ENCODE measurements at regions not wholly inside any gene's neighbourhood (a gene's known extent, or its start where the extent isn't known, plus 50 kb on each side); places are given as distances from the start of the nearest gene placed in this dataset.

DNA sequence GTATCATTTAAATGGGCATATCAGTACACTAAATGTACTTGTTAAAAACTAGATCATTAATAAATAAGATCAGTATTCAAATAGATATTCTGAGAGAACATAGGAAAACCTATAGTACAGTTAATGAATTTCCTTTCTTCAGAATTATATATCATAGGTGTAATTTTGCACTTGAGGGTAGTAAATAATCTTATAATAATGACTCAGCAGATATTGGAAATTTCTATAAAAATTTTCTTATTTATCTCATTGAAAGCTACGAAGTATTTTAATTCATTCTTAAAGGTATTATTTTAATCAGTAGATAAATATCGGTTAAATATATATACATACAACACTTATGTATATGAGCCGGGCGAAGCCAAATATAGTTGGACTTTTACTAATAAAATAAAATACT, 300.9 kb upstream of the SOX2 start:
- no peak overlapping the region for H3K9ac ChIP-seq
- H3K4me3 ChIP-seq (ENCODE audit: low read depth, low read length): no peak overlapping the region
- TF ChIP-seq, protein P1, sequence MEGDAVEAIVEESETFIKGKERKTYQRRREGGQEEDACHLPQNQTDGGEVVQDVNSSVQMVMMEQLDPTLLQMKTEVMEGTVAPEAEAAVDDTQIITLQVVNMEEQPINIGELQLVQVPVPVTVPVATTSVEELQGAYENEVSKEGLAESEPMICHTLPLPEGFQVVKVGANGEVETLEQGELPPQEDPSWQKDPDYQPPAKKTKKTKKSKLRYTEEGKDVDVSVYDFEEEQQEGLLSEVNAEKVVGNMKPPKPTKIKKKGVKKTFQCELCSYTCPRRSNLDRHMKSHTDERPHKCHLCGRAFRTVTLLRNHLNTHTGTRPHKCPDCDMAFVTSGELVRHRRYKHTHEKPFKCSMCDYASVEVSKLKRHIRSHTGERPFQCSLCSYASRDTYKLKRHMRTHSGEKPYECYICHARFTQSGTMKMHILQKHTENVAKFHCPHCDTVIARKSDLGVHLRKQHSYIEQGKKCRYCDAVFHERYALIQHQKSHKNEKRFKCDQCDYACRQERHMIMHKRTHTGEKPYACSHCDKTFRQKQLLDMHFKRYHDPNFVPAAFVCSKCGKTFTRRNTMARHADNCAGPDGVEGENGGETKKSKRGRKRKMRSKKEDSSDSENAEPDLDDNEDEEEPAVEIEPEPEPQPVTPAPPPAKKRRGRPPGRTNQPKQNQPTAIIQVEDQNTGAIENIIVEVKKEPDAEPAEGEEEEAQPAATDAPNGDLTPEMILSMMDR (IDR thresholded peaks at IDR 0.05): no peak

DNA sequence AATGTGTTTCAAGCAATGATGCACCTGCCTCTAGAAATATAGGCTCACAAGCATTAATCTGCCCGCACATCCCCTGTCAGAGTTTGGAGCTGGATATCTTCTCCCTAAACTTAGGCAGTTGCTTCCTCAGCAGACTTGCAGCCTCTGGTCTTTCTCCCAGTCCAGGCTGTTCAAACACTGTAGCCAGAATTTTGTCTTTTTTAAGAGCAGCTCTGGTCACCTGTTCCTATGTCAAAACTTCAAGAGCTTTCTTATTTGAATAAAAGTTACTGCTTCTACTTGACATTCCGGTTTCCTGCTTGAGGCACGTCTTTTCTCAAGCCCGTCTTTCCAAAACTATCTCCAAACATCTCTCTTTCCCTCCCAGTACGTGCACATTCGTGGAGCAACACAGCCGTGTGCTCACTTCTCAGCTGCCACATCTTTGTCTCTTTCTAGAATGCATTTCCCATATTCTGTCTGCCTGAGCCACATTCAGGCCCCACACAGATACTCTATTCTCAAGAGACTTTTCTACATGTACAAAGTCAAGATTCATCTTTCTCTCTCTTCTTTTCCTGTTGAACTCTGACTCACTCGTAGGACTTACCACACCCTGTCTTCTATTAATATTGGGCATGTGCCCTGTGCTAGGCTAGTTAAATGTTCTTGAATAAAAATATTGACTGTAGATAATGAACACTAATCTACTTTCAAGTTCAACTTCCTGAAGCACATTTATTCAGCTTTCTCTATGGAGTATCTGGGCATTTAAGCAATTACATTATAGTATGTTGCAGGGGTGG, 307.7 kb upstream of the SOX2 start:
- Histone ChIP-seq H3K27ac (no peak overlapping the region), H3K36me3 (ENCODE audit: control insufficient read depth, insufficient read depth, low read length) (no peaks in the 10 kb centered on the region), H3K9me3 (ENCODE audit: control insufficient read depth, low read length) (no peaks in the 10 kb centered on the region), H3K4me1 (no peaks in the 10 kb centered on the region), H3K79me2 (no peaks in the 10 kb centered on the region), H2AFZ (no peak overlapping the region), H3K27me3 (ENCODE audit: control insufficient read depth, insufficient read depth, low read length) (no peaks in the 10 kb centered on the region), H3K4me3 (ENCODE audit: low read depth, low read length) (no peak overlapping the region), H3K9ac (no peak overlapping the region), H3K4me2 (ENCODE audit: low read length) (no peak overlapping the region)
- TF ChIP-seq, protein P1 (IDR thresholded peaks at IDR 0.05): no peak

More for the DNA sequence above, 300.9 kb upstream of the SOX2 start:
- no peak overlapping the region for H3K4me2 ChIP-seq (ENCODE audit: low read length)
- H2AFZ ChIP-seq: no peak overlapping the region
- no peaks in the 10 kb centered on the region for H3K4me1 ChIP-seq
- no peaks in the 10 kb centered on the region for H3K79me2 ChIP-seq
- no peaks in the 10 kb centered on the region for H3K9me3 ChIP-seq (ENCODE audit: control insufficient read depth, low read length)
- no peaks in the 10 kb centered on the region for H3K27me3 ChIP-seq (ENCODE audit: control insufficient read depth, insufficient read depth, low read length)
- H3K36me3 ChIP-seq (ENCODE audit: control insufficient read depth, insufficient read depth, low read length): no peaks in the 10 kb centered on the region
- no peak overlapping the region for H3K27ac ChIP-seq

DNA sequence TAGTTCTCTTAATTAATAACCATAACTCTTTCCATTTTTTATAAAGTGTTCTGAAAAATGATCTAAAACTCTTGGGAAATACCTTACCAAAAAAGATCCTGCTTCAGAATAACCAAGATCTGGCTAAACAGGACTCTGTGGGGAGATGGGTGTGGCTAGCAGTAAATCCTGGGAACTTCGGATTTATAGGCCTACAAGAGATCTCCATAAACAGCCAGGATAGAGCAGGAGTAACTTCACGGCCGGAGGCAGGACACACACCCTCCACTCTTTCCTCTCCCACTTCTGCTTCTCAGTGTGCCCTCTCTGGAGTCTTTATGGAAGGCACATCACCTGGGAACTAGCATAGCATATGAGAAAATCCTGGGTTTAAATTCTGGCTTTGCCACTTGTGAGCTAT, 309.4 kb upstream of the SOX2 start:
- H3K27me3 ChIP-seq (ENCODE audit: control insufficient read depth, insufficient read depth, low read length): no peaks in the 10 kb centered on the region

DNA sequence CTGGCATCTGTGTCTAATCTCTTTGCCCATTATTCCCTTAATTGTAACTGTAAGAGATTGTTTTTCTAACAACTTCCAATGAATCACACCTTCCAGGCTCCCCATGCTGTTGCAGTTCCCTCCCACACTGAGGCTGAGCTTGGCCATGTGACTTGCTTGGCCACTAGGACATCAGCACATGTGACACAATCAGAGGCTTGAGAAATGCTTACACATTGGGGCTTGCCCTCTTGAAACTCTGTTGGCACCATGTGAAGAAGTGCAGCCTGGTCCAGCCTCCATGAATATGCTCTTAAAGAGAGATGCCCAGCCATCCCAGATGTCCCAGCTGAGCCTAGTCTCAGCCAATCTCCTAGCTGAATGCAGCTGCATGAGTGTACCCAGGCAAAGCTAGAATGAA, 326.8 kb upstream of the SOX2 start:
- Histone ChIP-seq H3K27ac (no peak overlapping the region), H3K9me3 (ENCODE audit: control insufficient read depth, low read length) (no peaks in the 10 kb centered on the region), H3K27me3 (ENCODE audit: control insufficient read depth, insufficient read depth, low read length) (no peaks in the 10 kb centered on the region), H3K4me2 (ENCODE audit: low read length) (no peak overlapping the region), H3K4me3 (ENCODE audit: low read depth, low read length) (no peak overlapping the region), H2AFZ (no peak overlapping the region), H3K36me3 (ENCODE audit: control insufficient read depth, insufficient read depth, low read length) (no peaks in the 10 kb centered on the region), H3K9ac (no peak overlapping the region), H3K4me1 (no peaks in the 10 kb centered on the region), H3K79me2 (no peaks in the 10 kb centered on the region)
- TF ChIP-seq, protein P1 (IDR thresholded peaks at IDR 0.05): no peak

More for the DNA sequence above, 309.4 kb upstream of the SOX2 start:
- H3K27ac ChIP-seq: no peak overlapping the region
- no peak overlapping the region for H2AFZ ChIP-seq
- H3K4me3 ChIP-seq (ENCODE audit: low read depth, low read length): no peak overlapping the region
- TF ChIP-seq, protein P1 (IDR thresholded peaks at IDR 0.05): no peak
- H3K4me1 ChIP-seq: no peaks in the 10 kb centered on the region
- no peaks in the 10 kb centered on the region for H3K36me3 ChIP-seq (ENCODE audit: control insufficient read depth, insufficient read depth, low read length)
- no peak overlapping the region for H3K4me2 ChIP-seq (ENCODE audit: low read length)
- no peaks in the 10 kb centered on the region for H3K9me3 ChIP-seq (ENCODE audit: control insufficient read depth, low read length)
- H3K79me2 ChIP-seq: no peaks in the 10 kb centered on the region
- H3K9ac ChIP-seq: no peak overlapping the region

DNA sequence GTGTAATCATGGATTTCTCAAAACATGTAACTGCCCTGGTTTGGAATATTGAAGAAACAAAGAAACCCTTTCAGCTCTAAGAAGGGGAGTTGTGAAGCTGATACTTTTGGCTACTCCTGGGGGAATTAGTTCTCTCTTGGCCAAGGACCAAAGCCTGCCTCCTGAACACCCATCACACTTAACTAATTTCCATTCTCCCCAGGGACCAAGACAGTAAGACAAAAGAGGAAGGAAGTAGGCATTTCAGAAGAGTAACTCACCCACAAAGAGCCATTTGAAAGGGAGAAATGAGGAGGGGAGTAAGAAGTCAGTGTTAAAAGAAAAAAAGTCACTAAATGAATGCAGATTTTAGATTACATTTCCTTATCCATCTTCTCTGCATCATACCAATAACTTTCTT, 328.0 kb upstream of the SOX2 start:
- no peaks in the 10 kb centered on the region for H3K36me3 ChIP-seq (ENCODE audit: control insufficient read depth, insufficient read depth, low read length)

More for the DNA sequence above, 328.0 kb upstream of the SOX2 start:
- TF ChIP-seq, protein P1 (IDR thresholded peaks at IDR 0.05): no peak
- H3K4me1 ChIP-seq: no peaks in the 10 kb centered on the region
- no peak overlapping the region for H2AFZ ChIP-seq
- H3K27ac ChIP-seq: no peak overlapping the region
- H3K27me3 ChIP-seq (ENCODE audit: control insufficient read depth, insufficient read depth, low read length): no peaks in the 10 kb centered on the region
- H3K79me2 ChIP-seq: no peaks in the 10 kb centered on the region
- H3K9ac ChIP-seq: no peak overlapping the region
- H3K4me2 ChIP-seq (ENCODE audit: low read length): no peak overlapping the region
- H3K4me3 ChIP-seq (ENCODE audit: low read depth, low read length): no peak overlapping the region
- no peaks in the 10 kb centered on the region for H3K9me3 ChIP-seq (ENCODE audit: control insufficient read depth, low read length)
